Neuronal stem cell (in vitro differentiated cells): ENCODE measurements at regions not wholly inside any gene's neighbourhood (a gene's known extent, or its start where the extent isn't known, plus 50 kb on each side); places are given as distances from the start of the nearest gene placed in this dataset.

Experiments used
- DNase-seq: peaks from one replicate; pipeline ENCODE4 v3.0.0-alpha.2; 2013; ENCODE audit warnings: low spot score
- H2AFZ ChIP-seq: one replicate; pipeline ENCODE4 v1.6.1; 2013; ENCODE audit warnings: mild to moderate bottlenecking, low read length, inconsistent platforms
- H2AK5ac ChIP-seq: 2 replicates; pipeline ENCODE4 v1.6.1; 2013; ENCODE audit warnings: low read depth, mild to moderate bottlenecking, inconsistent platforms, low read length, moderate library complexity, mixed read lengths
- H2BK120ac ChIP-seq: 2 replicates; pipeline ENCODE4 v1.6.1; 2013; ENCODE audit warnings: low read depth, mild to moderate bottlenecking, inconsistent platforms, low read length, moderate library complexity, mixed read lengths
- H2BK12ac ChIP-seq: one replicate; pipeline ENCODE4 v1.6.1; 2013; ENCODE audit warnings: low read length, inconsistent platforms
- H2BK15ac ChIP-seq: 2 replicates; pipeline ENCODE4 v1.6.1; 2013; ENCODE audit warnings: mild to moderate bottlenecking, low read length, inconsistent platforms, mixed read lengths
- H2BK5ac ChIP-seq: one replicate; pipeline ENCODE4 v1.6.1; 2013; ENCODE audit warnings: inconsistent platforms, mild to moderate bottlenecking, low read length, moderate library complexity
- H3K14ac ChIP-seq: one replicate; pipeline ENCODE4 v1.6.1; 2013; ENCODE audit warnings: low read length, inconsistent platforms
- H3K18ac ChIP-seq: 2 replicates; pipeline ENCODE4 v1.6.1; 2013; ENCODE audit warnings: low read length, inconsistent platforms
- H3K23ac ChIP-seq: 2 replicates; pipeline ENCODE4 v1.6.1; 2013; ENCODE audit warnings: low read depth, mild to moderate bottlenecking, mixed read lengths, low read length, inconsistent platforms; ENCODE audit not compliant: poor library complexity
- H3K27ac ChIP-seq: replicated peaks from 3 replicates; pipeline ENCODE4 v1.5.1; 2013; ENCODE audit warnings: low read length, inconsistent platforms
- H3K27me3 ChIP-seq, 3 experiments: 2 replicates each; pipeline ENCODE4 v1.6.1; 2013; ENCODE audit warnings: low read length in 3 of 3, mild to moderate bottlenecking in 2 of 3, inconsistent platforms in 1 of 3, low read depth in 1 of 3, mixed read lengths in 1 of 3, moderate library complexity in 1 of 3; ENCODE audit not compliant: control insufficient read depth in 3 of 3, insufficient read depth in 3 of 3
- H3K36me3 ChIP-seq, 2 donors: replicated peaks in 1 of 2; 2 replicates each; pipeline ENCODE4 v1.6.1; 2013; ENCODE audit warnings: low read length in 2 of 2; ENCODE audit not compliant: control insufficient read depth in 2 of 2, insufficient read depth in 2 of 2
- H3K4ac ChIP-seq: 2 replicates; pipeline ENCODE4 v1.6.1; 2013; ENCODE audit warnings: inconsistent platforms, mild to moderate bottlenecking, low read length, moderate library complexity
- H3K4me1 ChIP-seq, 2 donors: 1 replicate in 1 of 2; 2 replicates in 1 of 2; pipeline ENCODE4 v1.6.1; 2013; ENCODE audit warnings: low read length in 2 of 2, low read depth in 1 of 2; ENCODE audit not compliant: control insufficient read depth in 2 of 2, insufficient read depth in 1 of 2
- H3K4me2 ChIP-seq: one replicate; pipeline ENCODE4 v1.6.1; 2013; ENCODE audit warnings: mild to moderate bottlenecking, low read length, inconsistent platforms; ENCODE audit not compliant: insufficient read depth, poor library complexity, severe bottlenecking
- H3K4me3 ChIP-seq, 2 donors: 2 replicates each; pipeline ENCODE4 v1.5.1; 2013; ENCODE audit warnings: low read length in 2 of 2, mild to moderate bottlenecking in 2 of 2, inconsistent platforms in 1 of 2, moderate library complexity in 1 of 2
- H3K79me1 ChIP-seq: one replicate; pipeline ENCODE4 v1.6.1; 2013; ENCODE audit warnings: low read depth, mild to moderate bottlenecking, inconsistent platforms, low read length, moderate library complexity
- H3K9ac ChIP-seq: one replicate; pipeline ENCODE4 v1.6.1; 2013; ENCODE audit warnings: mild to moderate bottlenecking, low read depth, low read length, inconsistent platforms; ENCODE audit not compliant: poor library complexity
- H3K9me3 ChIP-seq, 2 donors: replicated peaks in 1 of 2; 2 replicates each; pipeline versions ENCODE3 to v1.6.1; 2013; ENCODE audit warnings: low read length in 2 of 2, mild to moderate bottlenecking in 2 of 2, inconsistent platforms in 1 of 2, low read depth in 1 of 2, mixed read lengths in 1 of 2, moderate library complexity in 1 of 2; ENCODE audit not compliant: control insufficient read depth in 2 of 2, insufficient read depth in 1 of 2
- H4K8ac ChIP-seq: one replicate; pipeline ENCODE4 v1.6.1; 2013; ENCODE audit warnings: low read depth, mild to moderate bottlenecking, inconsistent platforms, low read length, moderate library complexity
- H4K91ac ChIP-seq: one replicate; pipeline ENCODE4 v1.6.1; 2013; ENCODE audit warnings: low read length, low read depth, mild to moderate bottlenecking, inconsistent platforms; ENCODE audit not compliant: poor library complexity
- WGBS, 2 donors: extraction: QIAGEN DNeasy Blood & Tissue Kit; methylation state at CpG; one replicate each; pipeline ENCODE4 v1.1.7; 2013; ENCODE audit warnings: missing lambda C conversion rate in 2 of 2, mixed read lengths in 1 of 2; ENCODE audit not compliant: insufficient read length in 2 of 2, insufficient replicate concordance in 1 of 2; ENCODE audit errors: extremely low coverage in 2 of 2; 5-methylcytosine and 5-hydroxymethylcytosine counted together

DNA sequence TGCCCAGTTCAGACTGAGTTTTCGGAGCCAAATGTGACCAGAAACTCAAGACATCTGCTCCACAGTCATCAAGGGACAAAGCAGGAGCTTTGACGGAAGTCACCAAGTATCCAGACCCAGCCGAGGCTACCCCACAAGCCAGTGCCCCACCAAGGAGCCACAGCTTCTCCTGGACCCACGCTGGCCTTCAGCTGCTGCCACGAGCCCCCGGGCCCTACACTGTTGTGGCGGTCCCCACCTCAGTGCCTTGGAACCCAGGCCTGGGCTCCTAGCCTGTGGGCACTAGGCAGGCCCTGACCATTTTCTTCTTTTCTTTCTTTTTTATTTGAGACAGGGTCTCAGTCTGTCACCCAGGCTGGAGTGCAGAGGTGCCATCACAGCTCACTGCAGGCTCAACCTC lies 82.1 kb upstream of the NKX1-1 start:
- no CpG with 5 or more reads among the region's 7 CpGs for whole genome bisulfite sequencing, 2 donors

DNA sequence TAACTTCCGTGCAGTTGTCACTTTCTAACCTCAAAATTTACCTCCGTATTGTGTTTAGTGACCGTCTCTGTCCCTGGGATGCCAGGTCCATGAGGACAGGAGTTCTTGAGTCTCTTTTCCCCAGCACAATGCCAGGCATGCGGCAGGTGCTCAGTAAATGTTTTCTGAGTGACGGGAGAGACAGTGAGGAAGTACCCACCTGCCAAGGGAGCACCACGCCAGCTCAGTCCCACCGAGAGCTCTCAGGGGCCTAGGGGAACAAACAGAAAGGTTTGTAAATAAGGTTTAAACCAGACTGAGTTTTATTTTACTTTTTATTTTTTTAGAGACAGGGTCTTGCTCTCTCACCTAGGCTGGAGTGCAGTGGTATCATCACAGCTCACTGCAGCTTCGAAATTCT lies 81.5 kb upstream of the NKX1-1 start:
- Histone ChIP-seq H3K4me1 (no peaks in the 10 kb centered on the region), H3K4ac (no peak overlapping the region), H2AFZ (no peak overlapping the region), H2BK15ac (no peak overlapping the region), H3K27ac (no peak overlapping the region), H3K4me3 (no peak overlapping the region), H3K4me2 (no peak overlapping the region), H4K91ac (no peak overlapping the region), H3K18ac (no peak overlapping the region), H3K23ac (no peak overlapping the region), H2BK5ac (no peak overlapping the region), H4K8ac (no peak overlapping the region), H3K79me1 (no peaks in the 10 kb centered on the region), H2BK12ac (no peak overlapping the region), H3K9ac (no peak overlapping the region), H2AK5ac (no peak overlapping the region), H2BK120ac (no peak overlapping the region), H3K27me3 (peaks cover 0 to 14% (median 0%) of the 10 kb centered on the region in 3 experiments), H3K36me3 (no peaks in the 10 kb centered on the region), H3K9me3 (peaks cover 13 to 14% of the 10 kb centered on the region in 2 donors), H3K14ac (no peak overlapping the region)
- WGBS, 2 donors = no CpG with 5 or more reads among the region's 8 CpGs
- DNase-seq = no peak

More for the DNA sequence above, 82.1 kb upstream of the NKX1-1 start:
- no peaks in the 10 kb centered on the region for H3K36me3 ChIP-seq
- no peak overlapping the region for H2AFZ ChIP-seq
- H2BK12ac ChIP-seq = no peak overlapping the region
- H2BK120ac ChIP-seq = no peak overlapping the region
- no peak overlapping the region for H3K4me2 ChIP-seq
- peaks cover 13 to 14% of the 10 kb centered on the region in 2 donors for H3K9me3 ChIP-seq
- H2BK5ac ChIP-seq = no peak overlapping the region
- H3K9ac ChIP-seq = no peak overlapping the region
- H3K27ac ChIP-seq = no peak overlapping the region
- H3K4ac ChIP-seq = no peak overlapping the region
- H3K23ac ChIP-seq = peak overlapping the region; percentile 20
- H2AK5ac ChIP-seq = no peak overlapping the region
- peak overlapping the region; percentile 82 for H3K14ac ChIP-seq
- H3K4me1 ChIP-seq = no peaks in the 10 kb centered on the region
- no peaks in the 10 kb centered on the region for H3K79me1 ChIP-seq
- H4K91ac ChIP-seq = no peak overlapping the region
- no peak for DNase-seq
- H3K27me3 ChIP-seq = peaks cover 0 to 18% (median 0%) of the 10 kb centered on the region in 3 experiments
- no peak overlapping the region for H4K8ac ChIP-seq
- no peak overlapping the region for H2BK15ac ChIP-seq
- no peak overlapping the region for H3K4me3 ChIP-seq
- no peak overlapping the region for H3K18ac ChIP-seq

DNA sequence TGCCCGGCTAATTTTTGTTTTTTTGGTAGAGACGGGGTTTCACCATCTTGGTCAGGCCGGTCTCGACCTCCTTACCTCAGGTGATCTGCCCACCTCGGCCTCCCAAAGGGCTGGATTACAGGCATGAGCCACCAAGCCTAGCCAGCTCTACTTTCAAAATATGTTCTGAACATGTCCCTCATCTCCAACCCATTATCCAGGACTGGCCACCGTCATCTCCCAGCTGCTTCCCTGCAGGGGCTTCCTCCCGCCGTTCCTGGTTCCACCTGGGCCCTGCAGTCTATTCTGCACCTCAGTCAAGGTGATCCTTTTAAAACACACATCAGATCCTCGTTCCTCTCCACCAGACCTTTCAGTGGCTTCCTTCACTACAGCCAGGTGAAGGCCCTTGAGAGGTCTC lies 80.9 kb upstream of the NKX1-1 start:
- no peak overlapping the region for H2BK120ac ChIP-seq
- peak overlapping the region in 1 of 2 donors; percentile 43 for H3K4me3 ChIP-seq
- no peaks in the 10 kb centered on the region for H3K4me1 ChIP-seq
- peaks cover 13 to 14% of the 10 kb centered on the region in 2 donors for H3K9me3 ChIP-seq
- H3K4me2 ChIP-seq = no peak overlapping the region
- no peak overlapping the region for H4K8ac ChIP-seq
- H3K4ac ChIP-seq = no peak overlapping the region
- no peak overlapping the region for H2BK12ac ChIP-seq
- H3K23ac ChIP-seq = no peak overlapping the region
- no peak for DNase-seq
- H3K36me3 ChIP-seq = no peaks in the 10 kb centered on the region
- H3K9ac ChIP-seq = no peak overlapping the region
- H3K27me3 ChIP-seq = peaks cover 0 to 8% (median 0%) of the 10 kb centered on the region in 3 experiments
- no peak overlapping the region for H2BK15ac ChIP-seq
- no peak overlapping the region for H3K27ac ChIP-seq
- no peak overlapping the region for H3K18ac ChIP-seq
- H2AFZ ChIP-seq = no peak overlapping the region
- H2AK5ac ChIP-seq = no peak overlapping the region
- no peak overlapping the region for H2BK5ac ChIP-seq
- WGBS, 2 donors = no CpG with 5 or more reads among the region's 9 CpGs
- no peaks in the 10 kb centered on the region for H3K79me1 ChIP-seq
- no peak overlapping the region for H3K14ac ChIP-seq
- no peak overlapping the region for H4K91ac ChIP-seq

DNA sequence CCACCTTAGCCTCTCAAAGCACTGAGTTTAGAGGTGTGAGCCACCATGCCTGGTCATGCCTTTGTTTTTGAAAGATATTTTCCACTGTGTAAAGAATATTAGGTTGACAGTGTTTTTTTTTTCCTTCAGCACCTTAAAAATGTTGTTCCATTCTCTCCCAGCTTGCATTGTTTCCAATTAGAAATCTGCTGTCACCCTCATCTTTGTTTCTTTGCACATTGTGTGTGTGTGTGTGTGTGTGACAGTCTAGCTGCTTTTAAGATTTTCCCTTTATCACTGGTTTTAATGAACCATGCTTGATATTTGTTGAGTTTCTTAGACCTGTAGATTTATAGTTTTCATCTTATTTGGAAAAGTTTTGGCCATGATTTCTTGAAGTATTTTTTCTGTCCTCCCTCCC lies 79.0 kb upstream of the NKX1-1 start:
- Histone ChIP-seq H3K27ac (no peak overlapping the region), H3K23ac (no peak overlapping the region), H3K4me3 (no peak overlapping the region), H3K9me3 (peaks cover 13 to 17% of the 10 kb centered on the region in 2 donors), H3K79me1 (no peaks in the 10 kb centered on the region), H2BK120ac (no peak overlapping the region), H3K18ac (no peak overlapping the region), H3K36me3 (no peaks in the 10 kb centered on the region), H3K9ac (no peak overlapping the region), H2BK5ac (no peak overlapping the region), H3K4me1 (no peaks in the 10 kb centered on the region), H4K8ac (no peak overlapping the region), H2AK5ac (no peak overlapping the region), H4K91ac (no peak overlapping the region), H3K27me3 (no peaks in the 10 kb centered on the region), H3K14ac (no peak overlapping the region), H3K4me2 (no peak overlapping the region), H2AFZ (no peak overlapping the region), H3K4ac (no peak overlapping the region), H2BK15ac (no peak overlapping the region), H2BK12ac (no peak overlapping the region)
- DNase-seq = no peak
